Smooth muscle cell of the brain vasculature (primary cell): ENCODE measurements at regions not wholly inside any gene's neighbourhood (a gene's known extent, or its start where the extent isn't known, plus 50 kb on each side); places are given as distances from the start of the nearest gene placed in this dataset.

Source experiments
- DNase-seq: peaks from one replicate; pipeline ENCODE4 v3.0.0-alpha.2; 2012; ENCODE audit warnings: low read depth, low spot score

GRCh38 chr5:171648279-171649074 lies 137.1 kb upstream of the SMIM23 start:
- DNase-seq = no peak

- no peak for DNase-seq
These were observed 136.6 kb upstream of the SMIM23 start for GRCh38 chr5:171649075-171649401.

GRCh38 chr5:171650597-171650996 lies 135.0 kb upstream of the SMIM23 start:
- DNase-seq = no peak

- no peak for DNase-seq
These were observed 134.5 kb upstream of the SMIM23 start for GRCh38 chr5:171651102-171651501.

GRCh38 chr5:171654881-171655280 lies 130.7 kb upstream of the SMIM23 start:
- DNase-seq = no peak

- no peak for DNase-seq
These were observed 128.1 kb upstream of the SMIM23 start for GRCh38 chr5:171657473-171657872.

GRCh38 chr5:171659896-171660295 lies 125.7 kb upstream of the SMIM23 start:
- DNase-seq = no peak

GRCh38 chr5:171660434-171660833 lies 125.2 kb upstream of the SMIM23 start:
- DNase-seq = no peak

GRCh38 chr5:171661143-171661542 lies 124.5 kb upstream of the SMIM23 start:
- DNase-seq = peak; percentile 20

- no peak for DNase-seq
These were observed 122.1 kb upstream of the SMIM23 start for GRCh38 chr5:171663311-171664085.

GRCh38 chr5:171664489-171664888 lies 121.1 kb upstream of the SMIM23 start:
- DNase-seq = no peak

- no peak for DNase-seq
These were observed 118.8 kb upstream of the SMIM23 start for GRCh38 chr5:171666815-171667214.

- DNase-seq = peak; percentile 18
These were observed 118.1 kb upstream of the SMIM23 start for GRCh38 chr5:171667341-171668096.

GRCh38 chr5:171668097-171668412 lies 117.6 kb upstream of the SMIM23 start:
- DNase-seq = no peak

GRCh38 chr5:171669571-171669970 lies 116.0 kb upstream of the SMIM23 start:
- no peak for DNase-seq

- no peak for DNase-seq
These were observed 113.1 kb upstream of the SMIM23 start for GRCh38 chr5:171672556-171672955.

- no peak for DNase-seq
These were observed 112.3 kb upstream of the SMIM23 start for GRCh38 chr5:171673328-171673727.

- DNase-seq = no peak
These were observed 111.8 kb upstream of the SMIM23 start for GRCh38 chr5:171673840-171674239.

GRCh38 chr5:171675511-171675910 lies 110.1 kb upstream of the SMIM23 start:
- DNase-seq = no peak

GRCh38 chr5:171676286-171676944 lies 109.2 kb upstream of the SMIM23 start:
- no peak for DNase-seq

GRCh38 chr5:171678646-171679045 lies 107.0 kb upstream of the SMIM23 start:
- no peak for DNase-seq

- DNase-seq = no peak
These were observed 105.1 kb upstream of the SMIM23 start for GRCh38 chr5:171680485-171680884.
